SK-N-SH treated with all-trans-retinoic acid at 6 μM for 48 hours (cell line): ENCODE measurements at regions not wholly inside any gene's neighbourhood (a gene's known extent, or its start where the extent isn't known, plus 50 kb on each side); places are given as distances from the start of the nearest gene placed in this dataset.

Experiments
- BACH2 ChIP-seq: fragments of 250-450 bp; sonication (Bioruptor Pico); IDR thresholded peaks from 2 replicates; pipeline ENCODE4 v1.9.0; 2021; ENCODE audit warnings: mild to moderate bottlenecking, borderline replicate concordance
- ESRRG ChIP-seq: fragments of 250-450 bp; sonication (Bioruptor Pico); IDR thresholded peaks from 2 replicates; pipeline ENCODE4 v1.6.1; 2021; ENCODE audit warnings: mild to moderate bottlenecking
- PPARA ChIP-seq: fragments of 250-450 bp; sonication (Bioruptor Pico); IDR thresholded peaks from 2 replicates; pipeline ENCODE4 v1.5.0; 2020; ENCODE audit warnings: mild to moderate bottlenecking, borderline replicate concordance
- RARB ChIP-seq: fragments of 250-450 bp; sonication (Bioruptor Pico); IDR thresholded peaks from 2 replicates; pipeline ENCODE4 v1.8.0; 2021; ENCODE audit warnings: mild to moderate bottlenecking, moderate library complexity
- SNAI2 ChIP-seq: fragments of 250-450 bp; sonication (Bioruptor Pico); IDR thresholded peaks from 2 replicates; pipeline ENCODE4 v1.5.0; 2020; ENCODE audit warnings: mild to moderate bottlenecking, moderate library complexity
- TCF4 ChIP-seq: fragments of 250-450 bp; sonication (Bioruptor Pico); IDR thresholded peaks from 2 replicates; pipeline ENCODE4 v1.8.0; 2021; ENCODE audit warnings: mild to moderate bottlenecking, moderate library complexity, borderline replicate concordance
- ZFP3 ChIP-seq: fragments of 250-450 bp; sonication (Bioruptor Pico); IDR thresholded peaks from 2 replicates; pipeline ENCODE4 v1.5.0; 2020; ENCODE audit warnings: mild to moderate bottlenecking, moderate library complexity
- ZFP30 ChIP-seq: fragments of 450-650 bp; formaldehyde crosslinking; IDR thresholded peaks from 2 replicates; pipeline ENCODE4 v1.5.0; 2022; ENCODE audit warnings: mild to moderate bottlenecking, moderate library complexity
- ZNF565 ChIP-seq: fragments of 450-650 bp; formaldehyde crosslinking; conservative IDR thresholded peaks from 2 replicates; pipeline ENCODE4 v1.5.0; 2020; ENCODE audit warnings: low read depth, mild to moderate bottlenecking, moderate library complexity
- ZNF70 ChIP-seq: fragments of 450-650 bp; formaldehyde crosslinking; IDR thresholded peaks from 2 replicates; pipeline ENCODE4 v1.5.0; 2020; ENCODE audit warnings: mild to moderate bottlenecking, moderate library complexity
- TF ChIP-seq, protein P1 (sequence below): fragments of 250-450 bp; sonication (Bioruptor Pico); IDR thresholded peaks from 2 replicates; pipeline ENCODE4 v1.8.0; 2020; ENCODE audit warnings: mild to moderate bottlenecking, moderate library complexity, borderline replicate concordance
- TF ChIP-seq, protein P2 (sequence below): fragments of 250-450 bp; sonication (Bioruptor Pico); IDR thresholded peaks from 2 replicates; pipeline ENCODE4 v1.5.1; 2020; ENCODE audit warnings: low read depth, mild to moderate bottlenecking, moderate library complexity
- TF ChIP-seq, protein P3 (sequence below): fragments of 250-450 bp; sonication (Bioruptor Pico); IDR thresholded peaks from 2 replicates; pipeline ENCODE4 v1.5.1; 2021; ENCODE audit warnings: mild to moderate bottlenecking, moderate library complexity

DNA sequence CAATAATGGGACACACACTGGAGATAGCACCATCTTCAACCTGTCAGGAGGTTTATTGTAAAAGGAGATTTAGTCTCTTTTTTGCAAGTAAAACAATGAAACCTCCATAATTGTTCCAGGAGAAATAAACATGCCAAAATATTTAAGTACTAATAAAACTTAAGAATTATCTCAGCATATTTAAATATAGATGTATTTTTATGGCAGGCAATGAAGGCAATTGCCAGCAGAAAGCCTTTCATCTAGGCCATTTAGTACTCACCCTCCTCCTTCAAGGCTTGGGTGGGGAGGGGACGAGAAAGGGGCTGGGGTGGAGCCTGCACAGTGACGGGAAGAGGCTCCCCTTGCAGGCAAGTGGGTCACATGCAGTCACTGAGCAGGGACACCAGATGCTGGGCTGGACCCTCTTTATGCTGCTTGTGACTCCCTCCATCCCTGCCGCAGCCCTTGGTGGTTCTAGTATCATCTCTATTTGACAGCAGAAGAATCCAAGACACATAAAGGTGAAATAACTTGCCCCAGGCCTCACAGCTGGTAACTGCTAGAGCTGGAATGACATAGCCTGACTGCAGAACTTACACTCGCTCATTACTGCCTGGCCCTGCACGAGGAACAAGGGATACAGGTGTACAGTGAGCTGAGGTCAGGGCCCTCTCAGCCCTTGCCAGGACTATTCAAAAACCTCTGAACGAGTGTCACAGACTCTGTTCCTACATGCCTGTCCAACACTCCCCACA, 449.5 kb upstream of the ZMIZ1 start:
- TF ChIP-seq, protein P1, sequence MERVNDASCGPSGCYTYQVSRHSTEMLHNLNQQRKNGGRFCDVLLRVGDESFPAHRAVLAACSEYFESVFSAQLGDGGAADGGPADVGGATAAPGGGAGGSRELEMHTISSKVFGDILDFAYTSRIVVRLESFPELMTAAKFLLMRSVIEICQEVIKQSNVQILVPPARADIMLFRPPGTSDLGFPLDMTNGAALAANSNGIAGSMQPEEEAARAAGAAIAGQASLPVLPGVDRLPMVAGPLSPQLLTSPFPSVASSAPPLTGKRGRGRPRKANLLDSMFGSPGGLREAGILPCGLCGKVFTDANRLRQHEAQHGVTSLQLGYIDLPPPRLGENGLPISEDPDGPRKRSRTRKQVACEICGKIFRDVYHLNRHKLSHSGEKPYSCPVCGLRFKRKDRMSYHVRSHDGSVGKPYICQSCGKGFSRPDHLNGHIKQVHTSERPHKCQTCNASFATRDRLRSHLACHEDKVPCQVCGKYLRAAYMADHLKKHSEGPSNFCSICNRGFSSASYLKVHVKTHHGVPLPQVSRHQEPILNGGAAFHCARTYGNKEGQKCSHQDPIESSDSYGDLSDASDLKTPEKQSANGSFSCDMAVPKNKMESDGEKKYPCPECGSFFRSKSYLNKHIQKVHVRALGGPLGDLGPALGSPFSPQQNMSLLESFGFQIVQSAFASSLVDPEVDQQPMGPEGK (CRISPR knock-in tag), result no peak
- TF ChIP-seq PPARA (no peak), ZFP3 (CRISPR knock-in tag) (no peak), SNAI2 (CRISPR knock-in tag) (no peak), ESRRG (no peak), ZNF565 (CRISPR knock-in tag) (no peak), BACH2 (CRISPR knock-in tag) (no peak), TCF4 (CRISPR knock-in tag) (no peak), ZFP30 (CRISPR knock-in tag) (no peak), RARB (CRISPR knock-in tag) (no peak), ZNF70 (CRISPR knock-in tag) (no peak)
- TF ChIP-seq, protein P2, sequence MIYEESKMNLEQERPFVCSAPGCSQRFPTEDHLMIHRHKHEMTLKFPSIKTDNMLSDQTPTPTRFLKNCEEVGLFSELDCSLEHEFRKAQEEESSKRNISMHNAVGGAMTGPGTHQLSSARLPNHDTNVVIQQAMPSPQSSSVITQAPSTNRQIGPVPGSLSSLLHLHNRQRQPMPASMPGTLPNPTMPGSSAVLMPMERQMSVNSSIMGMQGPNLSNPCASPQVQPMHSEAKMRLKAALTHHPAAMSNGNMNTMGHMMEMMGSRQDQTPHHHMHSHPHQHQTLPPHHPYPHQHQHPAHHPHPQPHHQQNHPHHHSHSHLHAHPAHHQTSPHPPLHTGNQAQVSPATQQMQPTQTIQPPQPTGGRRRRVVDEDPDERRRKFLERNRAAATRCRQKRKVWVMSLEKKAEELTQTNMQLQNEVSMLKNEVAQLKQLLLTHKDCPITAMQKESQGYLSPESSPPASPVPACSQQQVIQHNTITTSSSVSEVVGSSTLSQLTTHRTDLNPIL (CRISPR knock-in tag), result no peak
- TF ChIP-seq, protein P3, sequence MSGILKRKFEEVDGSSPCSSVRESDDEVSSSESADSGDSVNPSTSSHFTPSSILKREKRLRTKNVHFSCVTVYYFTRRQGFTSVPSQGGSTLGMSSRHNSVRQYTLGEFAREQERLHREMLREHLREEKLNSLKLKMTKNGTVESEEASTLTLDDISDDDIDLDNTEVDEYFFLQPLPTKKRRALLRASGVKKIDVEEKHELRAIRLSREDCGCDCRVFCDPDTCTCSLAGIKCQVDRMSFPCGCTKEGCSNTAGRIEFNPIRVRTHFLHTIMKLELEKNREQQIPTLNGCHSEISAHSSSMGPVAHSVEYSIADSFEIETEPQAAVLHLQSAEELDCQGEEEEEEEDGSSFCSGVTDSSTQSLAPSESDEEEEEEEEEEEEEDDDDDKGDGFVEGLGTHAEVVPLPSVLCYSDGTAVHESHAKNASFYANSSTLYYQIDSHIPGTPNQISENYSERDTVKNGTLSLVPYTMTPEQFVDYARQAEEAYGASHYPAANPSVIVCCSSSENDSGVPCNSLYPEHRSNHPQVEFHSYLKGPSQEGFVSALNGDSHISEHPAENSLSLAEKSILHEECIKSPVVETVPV (CRISPR knock-in tag), result no peak
